HepG2 (cell line): ENCODE measurements at regions not wholly inside any gene's neighbourhood (a gene's known extent, or its start where the extent isn't known, plus 50 kb on each side); places are given as distances from the start of the nearest gene placed in this dataset.
"Not testable (repeated sequence)": the region's sequence is repeated elsewhere in the genome, so short reads cannot be mapped to it uniquely, and the experiment has no call there.

Experiments used
- BHLHE40 ChIP-seq: IDR thresholded peaks from 2 replicates; pipeline ENCODE4 v1.6.1; 2011; ENCODE audit warnings: low read length, improper control_type of control experiment
- ISX ChIP-seq: sonication (generic); formaldehyde crosslinking; conservative IDR thresholded peaks from 2 replicates; pipeline ENCODE4 v1.5.0; 2020; ENCODE audit warnings: missing genetic modification reagents
- MED8 ChIP-seq: sonication (generic); formaldehyde crosslinking; IDR thresholded peaks from 2 replicates; pipeline ENCODE4 v1.8.1; 2023; ENCODE audit warnings: mild to moderate bottlenecking, missing genetic modification reagents; ENCODE audit not compliant: insufficient replicate concordance
- NFE2L2 ChIP-seq: fragments of 150-350 bp; IDR thresholded peaks from 2 replicates; pipeline ENCODE4 v1.6.1; 2014; ENCODE audit warnings: low read length
- RFX1 ChIP-seq: fragments of 450-650 bp; IDR thresholded peaks from 2 replicates; pipeline ENCODE4 v1.6.1; 2017
- ZNF768 ChIP-seq: sonication (generic); formaldehyde crosslinking; IDR thresholded peaks from 2 replicates; pipeline ENCODE4 v1.4.0; 2020; ENCODE audit warnings: missing genetic modification reagents
- ZNF792 ChIP-seq: IDR thresholded peaks from 2 replicates; pipeline ENCODE4 v1.6.1; 2016
- TF ChIP-seq, protein P1 (sequence below), 2 experiments: sonication (generic) in 1 of 2; formaldehyde crosslinking in 1 of 2; IDR thresholded peaks; 2 replicates each; pipeline versions ENCODE4 v1.5.1 to v1.6.1; 2011 to 2020; ENCODE audit warnings: borderline replicate concordance in 1 of 2, low read depth in 1 of 2, low read length in 1 of 2, mild to moderate bottlenecking in 1 of 2, missing genetic modification reagents in 1 of 2, moderate library complexity in 1 of 2
- TF ChIP-seq, protein P2 (sequence below): sonication (generic); formaldehyde crosslinking; IDR thresholded peaks from 2 replicates; pipeline ENCODE4 v1.5.0; 2020; ENCODE audit warnings: mild to moderate bottlenecking, missing genetic modification reagents, moderate library complexity
- TF ChIP-seq, protein P3 (sequence below): IDR thresholded peaks from 2 replicates; pipeline ENCODE4 v1.6.1; 2018; ENCODE audit warnings: missing genetic modification reagents
- TF ChIP-seq, protein P4 (sequence below): sonication (generic); formaldehyde crosslinking; conservative IDR thresholded peaks from 2 replicates; pipeline ENCODE4 v1.4.0; 2020; ENCODE audit warnings: missing genetic modification reagents
- TF ChIP-seq, protein P5 (sequence below): sonication (generic); formaldehyde crosslinking; IDR thresholded peaks from 2 replicates; pipeline ENCODE4 v1.4.0; 2020; ENCODE audit warnings: mild to moderate bottlenecking, missing genetic modification reagents
- TF ChIP-seq, protein P6 (sequence below): sonication (generic); formaldehyde crosslinking; IDR thresholded peaks from 2 replicates; pipeline ENCODE4 v1.8.0; 2022; ENCODE audit warnings: mild to moderate bottlenecking, missing genetic modification reagents, moderate library complexity

DNA sequence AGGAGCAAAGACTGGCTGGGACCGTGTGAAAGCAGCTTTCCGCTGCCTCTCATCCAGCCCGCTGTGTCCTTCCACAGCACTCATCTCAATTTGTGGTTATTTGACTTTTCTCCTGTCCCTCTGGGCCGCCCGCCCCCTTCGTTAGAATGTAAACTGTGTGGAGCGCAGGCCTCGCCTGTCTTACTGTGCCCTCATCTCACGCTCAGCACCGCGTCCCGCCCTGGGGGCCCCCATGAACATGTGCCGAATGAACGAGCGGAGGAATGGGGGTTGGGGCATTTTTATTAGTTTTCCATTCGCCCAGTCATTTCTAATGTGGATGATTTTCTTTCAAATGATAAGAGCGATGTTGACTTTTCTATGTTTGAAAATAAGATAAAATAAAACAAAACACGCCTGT, 159.1 kb upstream of the ZNF469 start:
- TF ChIP-seq ZNF792 (CRISPR knock-in tag); BHLHE40; NFE2L2; RFX1; MED8; ZNF768; ISX (CRISPR knock-in tag): not testable (repeated sequence)
- TF ChIP-seq, protein P1, sequence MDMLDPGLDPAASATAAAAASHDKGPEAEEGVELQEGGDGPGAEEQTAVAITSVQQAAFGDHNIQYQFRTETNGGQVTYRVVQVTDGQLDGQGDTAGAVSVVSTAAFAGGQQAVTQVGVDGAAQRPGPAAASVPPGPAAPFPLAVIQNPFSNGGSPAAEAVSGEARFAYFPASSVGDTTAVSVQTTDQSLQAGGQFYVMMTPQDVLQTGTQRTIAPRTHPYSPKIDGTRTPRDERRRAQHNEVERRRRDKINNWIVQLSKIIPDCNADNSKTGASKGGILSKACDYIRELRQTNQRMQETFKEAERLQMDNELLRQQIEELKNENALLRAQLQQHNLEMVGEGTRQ (IDR thresholded peaks at IDR 0.05; ENCODE audit: low read depth, low read length) = not testable (repeated sequence)
- TF ChIP-seq, protein P1 (CRISPR knock-in tag; IDR thresholded peaks at IDR 0.05; ENCODE audit: borderline replicate concordance) = not testable (repeated sequence)
- TF ChIP-seq, protein P2, sequence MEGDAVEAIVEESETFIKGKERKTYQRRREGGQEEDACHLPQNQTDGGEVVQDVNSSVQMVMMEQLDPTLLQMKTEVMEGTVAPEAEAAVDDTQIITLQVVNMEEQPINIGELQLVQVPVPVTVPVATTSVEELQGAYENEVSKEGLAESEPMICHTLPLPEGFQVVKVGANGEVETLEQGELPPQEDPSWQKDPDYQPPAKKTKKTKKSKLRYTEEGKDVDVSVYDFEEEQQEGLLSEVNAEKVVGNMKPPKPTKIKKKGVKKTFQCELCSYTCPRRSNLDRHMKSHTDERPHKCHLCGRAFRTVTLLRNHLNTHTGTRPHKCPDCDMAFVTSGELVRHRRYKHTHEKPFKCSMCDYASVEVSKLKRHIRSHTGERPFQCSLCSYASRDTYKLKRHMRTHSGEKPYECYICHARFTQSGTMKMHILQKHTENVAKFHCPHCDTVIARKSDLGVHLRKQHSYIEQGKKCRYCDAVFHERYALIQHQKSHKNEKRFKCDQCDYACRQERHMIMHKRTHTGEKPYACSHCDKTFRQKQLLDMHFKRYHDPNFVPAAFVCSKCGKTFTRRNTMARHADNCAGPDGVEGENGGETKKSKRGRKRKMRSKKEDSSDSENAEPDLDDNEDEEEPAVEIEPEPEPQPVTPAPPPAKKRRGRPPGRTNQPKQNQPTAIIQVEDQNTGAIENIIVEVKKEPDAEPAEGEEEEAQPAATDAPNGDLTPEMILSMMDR (CRISPR knock-in tag) = not testable (repeated sequence)
- TF ChIP-seq, protein P3, sequence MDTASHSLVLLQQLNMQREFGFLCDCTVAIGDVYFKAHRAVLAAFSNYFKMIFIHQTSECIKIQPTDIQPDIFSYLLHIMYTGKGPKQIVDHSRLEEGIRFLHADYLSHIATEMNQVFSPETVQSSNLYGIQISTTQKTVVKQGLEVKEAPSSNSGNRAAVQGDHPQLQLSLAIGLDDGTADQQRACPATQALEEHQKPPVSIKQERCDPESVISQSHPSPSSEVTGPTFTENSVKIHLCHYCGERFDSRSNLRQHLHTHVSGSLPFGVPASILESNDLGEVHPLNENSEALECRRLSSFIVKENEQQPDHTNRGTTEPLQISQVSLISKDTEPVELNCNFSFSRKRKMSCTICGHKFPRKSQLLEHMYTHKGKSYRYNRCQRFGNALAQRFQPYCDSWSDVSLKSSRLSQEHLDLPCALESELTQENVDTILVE (CRISPR knock-in tag) = not testable (repeated sequence)
- TF ChIP-seq, protein P4, sequence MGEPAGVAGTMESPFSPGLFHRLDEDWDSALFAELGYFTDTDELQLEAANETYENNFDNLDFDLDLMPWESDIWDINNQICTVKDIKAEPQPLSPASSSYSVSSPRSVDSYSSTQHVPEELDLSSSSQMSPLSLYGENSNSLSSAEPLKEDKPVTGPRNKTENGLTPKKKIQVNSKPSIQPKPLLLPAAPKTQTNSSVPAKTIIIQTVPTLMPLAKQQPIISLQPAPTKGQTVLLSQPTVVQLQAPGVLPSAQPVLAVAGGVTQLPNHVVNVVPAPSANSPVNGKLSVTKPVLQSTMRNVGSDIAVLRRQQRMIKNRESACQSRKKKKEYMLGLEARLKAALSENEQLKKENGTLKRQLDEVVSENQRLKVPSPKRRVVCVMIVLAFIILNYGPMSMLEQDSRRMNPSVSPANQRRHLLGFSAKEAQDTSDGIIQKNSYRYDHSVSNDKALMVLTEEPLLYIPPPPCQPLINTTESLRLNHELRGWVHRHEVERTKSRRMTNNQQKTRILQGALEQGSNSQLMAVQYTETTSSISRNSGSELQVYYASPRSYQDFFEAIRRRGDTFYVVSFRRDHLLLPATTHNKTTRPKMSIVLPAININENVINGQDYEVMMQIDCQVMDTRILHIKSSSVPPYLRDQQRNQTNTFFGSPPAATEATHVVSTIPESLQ (CRISPR knock-in tag) = not testable (repeated sequence)
- TF ChIP-seq, protein P5, sequence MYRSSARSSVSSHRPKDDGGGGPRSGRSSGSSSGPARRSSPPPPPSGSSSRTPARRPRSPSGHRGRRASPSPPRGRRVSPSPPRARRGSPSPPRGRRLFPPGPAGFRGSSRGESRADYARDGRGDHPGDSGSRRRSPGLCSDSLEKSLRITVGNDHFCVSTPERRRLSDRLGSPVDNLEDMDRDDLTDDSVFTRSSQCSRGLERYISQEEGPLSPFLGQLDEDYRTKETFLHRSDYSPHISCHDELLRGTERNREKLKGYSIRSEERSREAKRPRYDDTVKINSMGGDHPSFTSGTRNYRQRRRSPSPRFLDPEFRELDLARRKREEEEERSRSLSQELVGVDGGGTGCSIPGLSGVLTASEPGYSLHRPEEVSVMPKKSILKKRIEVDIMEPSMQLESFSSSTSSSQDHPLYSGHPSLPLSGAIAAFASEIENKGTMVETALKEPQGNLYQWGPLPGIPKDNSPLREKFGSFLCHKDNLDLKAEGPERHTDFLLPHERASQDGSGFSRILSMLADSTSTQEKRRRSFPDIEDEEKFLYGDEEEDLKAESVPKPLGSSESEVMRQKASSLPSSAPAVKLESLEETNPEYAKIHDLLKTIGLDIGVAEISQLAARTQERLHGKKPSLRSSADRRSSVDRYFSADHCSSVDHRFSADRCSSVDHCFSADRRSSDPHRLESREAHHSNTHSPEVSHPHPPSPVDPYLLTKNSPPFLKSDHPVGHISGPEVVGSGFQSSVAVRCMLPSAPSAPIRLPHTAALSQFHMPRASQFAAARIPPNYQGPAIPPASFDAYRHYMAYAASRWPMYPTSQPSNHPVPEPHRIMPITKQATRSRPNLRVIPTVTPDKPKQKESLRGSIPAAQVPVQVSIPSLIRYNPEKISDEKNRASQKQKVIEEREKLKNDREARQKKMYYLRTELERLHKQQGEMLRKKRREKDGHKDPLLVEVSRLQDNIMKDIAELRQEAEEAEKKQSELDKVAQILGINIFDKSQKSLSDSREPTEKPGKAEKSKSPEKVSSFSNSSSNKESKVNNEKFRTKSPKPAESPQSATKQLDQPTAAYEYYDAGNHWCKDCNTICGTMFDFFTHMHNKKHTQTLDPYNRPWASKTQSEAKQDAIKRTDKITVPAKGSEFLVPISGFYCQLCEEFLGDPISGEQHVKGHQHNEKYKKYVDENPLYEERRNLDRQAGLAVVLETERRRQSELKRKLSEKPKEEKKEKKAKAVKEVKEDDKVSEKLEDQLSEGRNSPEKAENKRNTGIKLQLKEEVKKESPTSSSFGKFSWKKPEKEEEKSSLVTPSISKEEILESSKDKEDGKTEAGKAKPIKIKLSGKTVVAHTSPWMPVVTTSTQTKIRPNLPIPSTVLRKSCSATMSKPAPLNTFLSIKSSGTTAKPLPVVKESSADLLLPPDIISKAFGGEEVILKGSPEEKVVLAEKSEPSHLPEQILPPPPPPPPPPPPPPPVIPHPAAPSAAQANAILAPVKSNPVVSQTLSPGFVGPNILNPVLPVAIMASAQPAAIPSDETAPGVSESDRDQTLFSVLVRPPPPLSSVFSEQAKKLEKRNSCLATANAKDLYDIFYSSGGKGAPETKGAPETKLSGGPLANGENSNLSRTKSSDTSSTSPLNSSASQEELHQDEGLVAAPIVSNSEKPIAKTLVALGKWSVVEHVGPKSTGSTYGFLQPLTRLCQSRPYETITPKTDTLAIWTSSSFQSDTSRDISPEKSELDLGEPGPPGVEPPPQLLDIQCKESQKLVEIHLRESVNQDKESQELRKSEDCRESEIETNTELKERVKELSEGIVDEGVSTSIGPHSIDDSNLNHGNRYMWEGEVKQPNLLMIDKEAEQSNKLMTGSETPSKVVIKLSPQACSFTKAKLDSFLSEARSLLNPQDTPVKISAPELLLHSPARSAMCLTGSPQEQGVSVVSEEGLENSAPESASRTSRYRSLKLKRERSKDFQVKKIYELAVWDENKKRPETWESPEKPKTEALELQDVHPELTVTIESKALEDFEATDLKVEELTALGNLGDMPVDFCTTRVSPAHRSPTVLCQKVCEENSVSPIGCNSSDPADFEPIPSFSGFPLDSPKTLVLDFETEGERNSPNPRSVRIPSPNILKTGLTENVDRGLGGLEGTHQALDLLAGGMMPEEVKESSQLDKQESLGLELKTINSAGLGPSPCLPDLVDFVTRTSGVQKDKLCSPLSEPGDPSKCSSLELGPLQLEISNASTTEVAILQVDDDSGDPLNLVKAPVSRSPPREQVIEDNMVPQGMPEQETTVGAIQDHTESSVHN (CRISPR knock-in tag) = not testable (repeated sequence)
- TF ChIP-seq, protein P6, sequence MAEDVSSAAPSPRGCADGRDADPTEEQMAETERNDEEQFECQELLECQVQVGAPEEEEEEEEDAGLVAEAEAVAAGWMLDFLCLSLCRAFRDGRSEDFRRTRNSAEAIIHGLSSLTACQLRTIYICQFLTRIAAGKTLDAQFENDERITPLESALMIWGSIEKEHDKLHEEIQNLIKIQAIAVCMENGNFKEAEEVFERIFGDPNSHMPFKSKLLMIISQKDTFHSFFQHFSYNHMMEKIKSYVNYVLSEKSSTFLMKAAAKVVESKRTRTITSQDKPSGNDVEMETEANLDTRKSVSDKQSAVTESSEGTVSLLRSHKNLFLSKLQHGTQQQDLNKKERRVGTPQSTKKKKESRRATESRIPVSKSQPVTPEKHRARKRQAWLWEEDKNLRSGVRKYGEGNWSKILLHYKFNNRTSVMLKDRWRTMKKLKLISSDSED (CRISPR knock-in tag) = not testable (repeated sequence)
